ENCODE measurements at regions not wholly inside any gene's neighbourhood (a gene's known extent, or its start where the extent isn't known, plus 50 kb on each side); places are given as distances from the start of the nearest gene placed in this dataset.

- no peak for DNase-seq
- no peak overlapping the region for H3K27ac ChIP-seq
- no peaks in the 10 kb centered on the region for H3K9me3 ChIP-seq (ENCODE audit: severe bottlenecking)
- no peak for TF ChIP-seq CTCF (IDR thresholded peaks at IDR 0.05; ENCODE audit: low read depth, low read length)
- no peak overlapping the region for H3K4me3 ChIP-seq (ENCODE audit: low read depth, low read length)
- H3K36me3 ChIP-seq: no peaks in the 10 kb centered on the region
- H3K27me3 ChIP-seq (ENCODE audit: insufficient read depth, low read depth, severe bottlenecking): no peaks in the 10 kb centered on the region
Observed at GRCh38 chr11:130636722-130637464, 188.4 kb downstream of the ADAMTS15 start.

GRCh38 chr11:130637566-130637965 is 189.1 kb downstream of the ADAMTS15 start:
- Histone ChIP-seq H3K27ac (no peak overlapping the region), H3K9me3 (ENCODE audit: severe bottlenecking) (no peaks in the 10 kb centered on the region), H3K4me3 (ENCODE audit: low read depth, low read length) (no peak overlapping the region), H3K36me3 (no peaks in the 10 kb centered on the region), H3K27me3 (ENCODE audit: insufficient read depth, low read depth, severe bottlenecking) (no peaks in the 10 kb centered on the region)
- DNase-seq: no peak
- TF ChIP-seq CTCF (IDR thresholded peaks at IDR 0.05; ENCODE audit: low read depth, low read length): no peak

- Histone ChIP-seq H3K9me3 (ENCODE audit: severe bottlenecking) (no peaks in the 10 kb centered on the region), H3K27me3 (ENCODE audit: insufficient read depth, low read depth, severe bottlenecking) (no peaks in the 10 kb centered on the region), H3K27ac (no peak overlapping the region), H3K4me3 (ENCODE audit: low read depth, low read length) (no peak overlapping the region), H3K36me3 (no peaks in the 10 kb centered on the region)
- peak; percentile 75 for DNase-seq
- TF ChIP-seq CTCF (IDR thresholded peaks at IDR 0.05; ENCODE audit: low read depth, low read length): no peak
Observed at GRCh38 chr11:130638033-130638432, 189.6 kb downstream of the ADAMTS15 start.

- Histone ChIP-seq H3K36me3 (no peaks in the 10 kb centered on the region), H3K27me3 (ENCODE audit: insufficient read depth, low read depth, severe bottlenecking) (no peaks in the 10 kb centered on the region)
- TF ChIP-seq CTCF (IDR thresholded peaks at IDR 0.05; ENCODE audit: low read depth, low read length): no peak
Observed at GRCh38 chr11:130638624-130639023, 190.2 kb downstream of the ADAMTS15 start.

GRCh38 chr11:130639369-130639768 is 190.9 kb downstream of the ADAMTS15 start:
- no peak overlapping the region for H3K27ac ChIP-seq

More at GRCh38 chr11:130638624-130639023, 190.2 kb downstream of the ADAMTS15 start:
- no peak for DNase-seq
- Histone ChIP-seq H3K27ac (no peak overlapping the region), H3K4me3 (ENCODE audit: low read depth, low read length) (no peak overlapping the region), H3K9me3 (ENCODE audit: severe bottlenecking) (no peaks in the 10 kb centered on the region)

More at GRCh38 chr11:130639369-130639768, 190.9 kb downstream of the ADAMTS15 start:
- Histone ChIP-seq H3K36me3 (no peaks in the 10 kb centered on the region), H3K27me3 (ENCODE audit: insufficient read depth, low read depth, severe bottlenecking) (no peaks in the 10 kb centered on the region), H3K9me3 (ENCODE audit: severe bottlenecking) (no peaks in the 10 kb centered on the region), H3K4me3 (ENCODE audit: low read depth, low read length) (no peak overlapping the region)
- no peak for TF ChIP-seq CTCF (IDR thresholded peaks at IDR 0.05; ENCODE audit: low read depth, low read length)
- no peak for DNase-seq

Measured in WERI-Rb-1 (cell line).